ENCODE measurements at regions not wholly inside any gene's neighbourhood (a gene's known extent, or its start where the extent isn't known, plus 50 kb on each side); places are given as distances from the start of the nearest gene placed in this dataset.

- Histone ChIP-seq H2AFZ (ENCODE audit: low read depth) (no peak overlapping the region), H3K36me3 (replicated peaks in 1 of 2; ENCODE audit: control insufficient read depth in 1 of 2, insufficient read depth in 2 of 2, low read length in 1 of 2) (no peaks in the 10 kb centered on the region), H3K9ac (no peak overlapping the region), H4K20me1 (ENCODE audit: insufficient read depth) (no peaks in the 10 kb centered on the region), H3K4me3 (ENCODE audit: low read depth in 2 of 2, low read length in 1 of 2) (no peak overlapping the region), H3F3A (replicated peaks; ENCODE audit: insufficient read depth) (no peaks in the 10 kb centered on the region), H3K27me3 (ENCODE audit: insufficient read depth) (no peaks in the 10 kb centered on the region), H3K27ac (ENCODE audit: low read depth in 2 of 2, low read length in 1 of 2) (no peak overlapping the region), H3K79me2 (ENCODE audit: insufficient read depth) (no peaks in the 10 kb centered on the region), H3K9me2 (no peaks in the 10 kb centered on the region), H3K4me2 (no peak overlapping the region), H3K4me1 (ENCODE audit: control insufficient read depth in 1 of 2, insufficient read depth in 2 of 2, low read depth in 1 of 2, low read length in 1 of 2) (no peaks in the 10 kb centered on the region), H3K9me3 (no peaks in the 10 kb centered on the region)
- 17% methylated on average over 2 of the region's 2 CpGs for WGBS (ENCODE audit: low lambda C conversion rate)
- ChIA-PET CTCF (interaction anchor here (0.6 kb wide), 1 partner anchor 15 kb away, joined by 3 read pairs; no protein-coding TSS in a partner anchor), POLR2A (no interaction called here)
- no peak for DNase-seq
- TF ChIP-seq USF1 (IDR thresholded peaks at IDR 0.05; ENCODE audit: borderline replicate concordance, low read depth) (no peak), NFIC (IDR thresholded peaks at IDR 0.05; ENCODE audit: borderline replicate concordance) (no peak), TEAD4 (IDR thresholded peaks at IDR 0.05; ENCODE audit: borderline replicate concordance, insufficient read depth) (no peak), USF2 (IDR thresholded peaks at IDR 0.05; ENCODE audit: borderline replicate concordance, low read depth, low read length) (no peak), SIN3A (IDR thresholded peaks at IDR 0.05; ENCODE audit: borderline replicate concordance, low read depth, low read length) (no peak), IRF3 (IDR thresholded peaks at IDR 0.05; ENCODE audit: low read depth, low read length) (no peak), MEF2A (IDR thresholded peaks at IDR 0.05; ENCODE audit: borderline replicate concordance, low read depth) (no peak), ELF1 (IDR thresholded peaks at IDR 0.05) (no peak), SMC3 (IDR thresholded peaks at IDR 0.05; ENCODE audit: low read depth, low read length) (no peak), FOXJ3 (CRISPR knock-in tag; IDR thresholded peaks at IDR 0.05) (no peak), PBX3 (IDR thresholded peaks at IDR 0.05) (no peak), JUND (IDR thresholded peaks at IDR 0.05) (no peak), CHD2 (IDR thresholded peaks at IDR 0.05; ENCODE audit: low read length, partially characterized antibody) (no peak), FOXM1 (IDR thresholded peaks at IDR 0.05; ENCODE audit: low read depth) (no peak)
Measured at GRCh38 chr12:108008163-108008905, 120.8 kb upstream of the WSCD2 start.

Data from SK-N-SH (cell line).